M059J (cell line): ENCODE measurements at regions not wholly inside any gene's neighbourhood (a gene's known extent, or its start where the extent isn't known, plus 50 kb on each side); places are given as distances from the start of the nearest gene placed in this dataset.
"Not testable (repeated sequence)": the region's sequence is repeated elsewhere in the genome, so short reads cannot be mapped to it uniquely, and the experiment has no call there.

Experiments used
- DNase-seq: peaks from one replicate; pipeline ENCODE4 v3.0.0-alpha.2; 2012; ENCODE audit warnings: low read depth

- DNase-seq, result no peak
These were observed 273.6 kb downstream of the ZBBX start for GRCh38 chr3:167106456-167106855.

GRCh38 chr3:167102071-167102470 lies 278.0 kb downstream of the ZBBX start:
- DNase-seq, result no peak

GRCh38 chr3:167100651-167101050 lies 279.4 kb downstream of the ZBBX start:
- no peak for DNase-seq

GRCh38 chr3:167100200-167100599 lies 279.9 kb downstream of the ZBBX start:
- DNase-seq, result no peak

- DNase-seq, result peak; percentile 9
These were observed 284.1 kb downstream of the ZBBX start for GRCh38 chr3:167095976-167096375.

- no peak for DNase-seq
These were observed 285.5 kb downstream of the ZBBX start for GRCh38 chr3:167094632-167095031.

- DNase-seq, result no peak
These were observed 288.9 kb downstream of the ZBBX start for GRCh38 chr3:167091226-167091625.

GRCh38 chr3:167084545-167084944 lies 295.6 kb downstream of the ZBBX start:
- no peak for DNase-seq

GRCh38 chr3:167078070-167078622 lies 302.0 kb downstream of the ZBBX start:
- peak; percentile 27 for DNase-seq

GRCh38 chr3:167067787-167068161 lies 312.3 kb downstream of the ZBBX start:
- no peak for DNase-seq

- no peak for DNase-seq
These were observed 312.9 kb downstream of the ZBBX start for GRCh38 chr3:167066977-167067786.

- peak; percentile 5 for DNase-seq
These were observed 322.5 kb downstream of the ZBBX start for GRCh38 chr3:167057581-167057980.

- no peak for DNase-seq
These were observed 325.2 kb downstream of the ZBBX start for GRCh38 chr3:167054926-167055325.

- DNase-seq, result no peak
These were observed 328.7 kb downstream of the ZBBX start for GRCh38 chr3:167051421-167051820.

GRCh38 chr3:167033866-167034265 lies 346.2 kb downstream of the ZBBX start:
- no peak for DNase-seq

GRCh38 chr3:167032267-167032876 lies 347.7 kb downstream of the ZBBX start:
- DNase-seq, result peak; percentile 66

- no peak for DNase-seq
These were observed 348.6 kb downstream of the ZBBX start for GRCh38 chr3:167031364-167032049.

GRCh38 chr3:167030082-167030725 lies 349.9 kb downstream of the ZBBX start:
- DNase-seq, result no peak

GRCh38 chr3:167019503-167019902 lies 360.6 kb downstream of the ZBBX start:
- DNase-seq, result not testable (repeated sequence)

- DNase-seq, result not testable (repeated sequence)
These were observed 361.4 kb downstream of the ZBBX start for GRCh38 chr3:167018591-167019111.

GRCh38 chr3:167012691-167013090 lies 367.4 kb downstream of the ZBBX start:
- DNase-seq, result no peak

- no peak for DNase-seq
These were observed 371.3 kb downstream of the ZBBX start for GRCh38 chr3:167008791-167009190.
